ENCODE measurements at regions not wholly inside any gene's neighbourhood (a gene's known extent, or its start where the extent isn't known, plus 50 kb on each side); places are given as distances from the start of the nearest gene placed in this dataset.

- TF ChIP-seq POLR2AphosphoS5 (IDR thresholded peaks at IDR 0.05) (no peak), CTCF (IDR thresholded peaks at IDR 0.05 in 8 of 11, conservative IDR thresholded peaks at IDR 0.05 in 3 of 11) (no peak), POLR2A (IDR thresholded peaks at IDR 0.05) (no peak)
- Histone ChIP-seq H3K36me3 (no peaks in the 10 kb centered on the region), H3K4me1 (peaks cover 0 to 12% (median 0%) of the 10 kb centered on the region in 6 donors), H3K27ac (no peak overlapping the region), H3K4me3 (no peak overlapping the region), H3K9me3 (no peaks in the 10 kb centered on the region), H3K27me3 (replicated peaks in 1 of 7) (peaks cover 0 to 27% (median 11%) of the 10 kb centered on the region in 7 donors)
- intact Hi-C loops (cut with DNase I; ENCODE audit: low total_unique reads), result no loop called here
- no peak for DNase-seq
- 19 to 38% (median 30%) methylated on average over 6 of the region's 6 CpGs for WGBS, 5 donors
These were observed 97.8 kb downstream of the TMEM30B start for GRCh38 chr14:61183196-61183885.

DNA sequence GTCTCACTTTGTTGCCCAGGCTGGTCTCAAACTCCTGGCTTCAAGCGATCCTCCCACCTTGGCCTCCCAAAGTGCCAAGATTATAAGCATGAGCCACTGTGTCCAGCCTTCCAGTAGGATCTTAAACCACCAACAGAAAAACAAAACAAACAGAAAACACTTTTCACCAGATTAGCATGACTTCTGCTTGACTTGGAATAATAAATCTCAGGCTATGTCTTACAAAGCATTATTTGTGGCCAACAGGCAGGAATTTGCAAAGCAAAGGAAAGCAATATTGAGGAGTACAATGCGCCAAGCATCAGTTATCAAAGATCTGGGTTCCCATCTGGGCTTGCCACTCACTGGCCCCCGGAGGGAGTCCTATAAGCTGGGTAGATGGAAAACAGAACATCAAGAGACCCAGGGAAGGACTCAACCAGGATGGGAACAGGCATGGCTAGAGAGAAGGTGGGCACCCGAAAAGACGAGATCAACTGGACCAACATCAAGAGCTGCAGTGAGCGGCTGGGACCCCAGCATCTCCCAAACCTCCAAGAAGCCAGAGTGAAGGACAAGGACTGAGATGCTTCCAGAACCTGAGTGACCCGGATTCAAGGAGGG lies 101.2 kb downstream of the TMEM30B start:
- intact Hi-C loops (cut with DNase I; ENCODE audit: low total_unique reads), result no loop called here
- WGBS, 5 donors, result 90 to 93% (median 92%) methylated on average over 7 of the region's 7 CpGs

GRCh38 chr14:61179061-61179690 lies 102.0 kb downstream of the TMEM30B start:
- intact Hi-C loops (cut with DNase I; ENCODE audit: low total_unique reads), result no loop called here
- no peaks in the 10 kb centered on the region for H3K4me1 ChIP-seq
- no peaks in the 10 kb centered on the region for H3K36me3 ChIP-seq
- no peak for TF ChIP-seq POLR2A (IDR thresholded peaks at IDR 0.05)
- TF ChIP-seq POLR2AphosphoS5 (IDR thresholded peaks at IDR 0.05), result no peak
- no peak for TF ChIP-seq CTCF (IDR thresholded peaks at IDR 0.05 in 8 of 11, conservative IDR thresholded peaks at IDR 0.05 in 3 of 11)
- no peaks in the 10 kb centered on the region for H3K9me3 ChIP-seq
- H3K27ac ChIP-seq, result no peak overlapping the region
- WGBS, 5 donors, result 75 to 84% (median 82%) methylated on average over 7 of the region's 7 CpGs
- no peak overlapping the region for H3K4me3 ChIP-seq
- no peak for DNase-seq
- peaks cover 0 to 25% (median 0%) of the 10 kb centered on the region in 7 donors for H3K27me3 ChIP-seq (replicated peaks in 1 of 7)

More for the DNA sequence above, 101.2 kb downstream of the TMEM30B start:
- no peaks in the 10 kb centered on the region for H3K4me1 ChIP-seq
- no peak overlapping the region for H3K27ac ChIP-seq
- H3K9me3 ChIP-seq, result no peaks in the 10 kb centered on the region
- TF ChIP-seq POLR2AphosphoS5 (IDR thresholded peaks at IDR 0.05) (no peak), POLR2A (IDR thresholded peaks at IDR 0.05) (no peak), CTCF (IDR thresholded peaks at IDR 0.05 in 8 of 11, conservative IDR thresholded peaks at IDR 0.05 in 3 of 11) (no peak)
- no peak overlapping the region for H3K4me3 ChIP-seq
- no peak for DNase-seq
- H3K36me3 ChIP-seq, result no peaks in the 10 kb centered on the region
- H3K27me3 ChIP-seq (replicated peaks in 1 of 7), result peaks cover 0 to 31% (median 0%) of the 10 kb centered on the region in 7 donors

Data from spleen (tissue), 11 donors.